Esophagus squamous epithelium (tissue), 5 donors: ENCODE measurements at regions not wholly inside any gene's neighbourhood (a gene's known extent, or its start where the extent isn't known, plus 50 kb on each side); places are given as distances from the start of the nearest gene placed in this dataset.

Experiments used
- DNase-seq: peaks from one replicate; lab custom pipeline; 2025; lab: John Stamatoyannopoulos, UW
- H3K27ac ChIP-seq, 4 donors: fragments of 200-600 bp; sonication (generic); one replicate each; pipeline ENCODE4 v1.5.1; 2016 to 2019; ENCODE audit warnings: mild to moderate bottlenecking in 1 of 4
- H3K27me3 ChIP-seq, 4 donors: fragments of 200-600 bp; sonication (generic); 1 replicate in 3 of 4; 2 replicates in 1 of 4; pipeline versions ENCODE4 v1.5.1 to v1.6.0; 2017 to 2021; ENCODE audit warnings: antibody characterized with exemption in 1 of 4
- H3K36me3 ChIP-seq, 3 donors: fragments of 200-600 bp; sonication (generic); one replicate each; pipeline ENCODE4 v1.5.1; 2016 to 2019
- H3K4me1 ChIP-seq, 3 donors: fragments of 200-600 bp; sonication (generic); one replicate each; pipeline ENCODE4 v1.5.1; 2017 to 2019
- H3K4me3 ChIP-seq, 4 donors: fragments of 200-600 bp; sonication (generic); 1 replicate in 3 of 4; 2 replicates in 1 of 4; pipeline ENCODE4 v1.5.1; 2016 to 2019; ENCODE audit warnings: mild to moderate bottlenecking in 2 of 4, moderate library complexity in 1 of 4
- H3K9me3 ChIP-seq, 3 donors: fragments of 200-600 bp; sonication (generic); one replicate each; pipeline ENCODE4 v1.5.1; 2016 to 2019
- CTCF ChIP-seq, 6 experiments: fragments of 450-650 bp in 4 of 6; fragments of 200-600 bp in 2 of 6; sonication (generic) in 2 of 6; IDR thresholded peaks; one replicate each; pipeline ENCODE4 v1.5.1; 2016 to 2019; ENCODE audit warnings: antibody characterized with exemption in 6 of 6, mild to moderate bottlenecking in 4 of 6, moderate library complexity in 4 of 6
- POLR2A ChIP-seq, 4 donors: fragments of 450-650 bp; IDR thresholded peaks; one replicate each; pipeline ENCODE4 v1.6.1; 2017; ENCODE audit warnings: antibody characterized with exemption in 4 of 4, mild to moderate bottlenecking in 4 of 4, moderate library complexity in 3 of 4
- WGBS, 2 donors: methylation state at CpG; one replicate each; pipeline ENCODE4 v1.1.5; 2018; 5-methylcytosine and 5-hydroxymethylcytosine counted together
- intact Hi-C: fragments of 100-400 bp; cut with DNase I; formaldehyde crosslinking; loops from one replicate; pipeline ENCODE4 v1.15.0; 2022
- donor health status: DM: yes; HTN: yes; CAD: no.

GRCh38 chr3:13144163-13145023 is 71.2 kb upstream of the IQSEC1 start:
- TF ChIP-seq POLR2A (IDR thresholded peaks at IDR 0.05) = no peak
- no peak for TF ChIP-seq CTCF (IDR thresholded peaks at IDR 0.05)
- no peak overlapping the region for H3K4me3 ChIP-seq
- DNase-seq = no peak
- 69 to 80% methylated on average over 9 to 17 of the region's 25 CpGs for WGBS, 2 donors
- H3K4me1 ChIP-seq = no peaks in the 10 kb centered on the region
- H3K36me3 ChIP-seq = no peaks in the 10 kb centered on the region
- H3K9me3 ChIP-seq = no peaks in the 10 kb centered on the region
- H3K27me3 ChIP-seq = peaks cover 0 to 18% (median 0%) of the 10 kb centered on the region in 4 donors
- no peak overlapping the region for H3K27ac ChIP-seq
- intact Hi-C loops = no loop called here

GRCh38 chr3:13143381-13144004 is 70.3 kb upstream of the IQSEC1 start:
- Histone ChIP-seq H3K9me3 (no peaks in the 10 kb centered on the region), H3K4me1 (no peaks in the 10 kb centered on the region), H3K36me3 (no peaks in the 10 kb centered on the region), H3K27ac (no peak overlapping the region), H3K4me3 (no peak overlapping the region), H3K27me3 (peaks cover 0 to 18% (median 0%) of the 10 kb centered on the region in 4 donors)
- DNase-seq = no peak
- no peak for TF ChIP-seq CTCF (IDR thresholded peaks at IDR 0.05)
- no peak for TF ChIP-seq POLR2A (IDR thresholded peaks at IDR 0.05)
- intact Hi-C loops = no loop called here
- 78 to 80% methylated on average over 6 to 7 of the region's 7 CpGs for WGBS, 2 donors

GRCh38 chr3:13142552-13143380 is 69.5 kb upstream of the IQSEC1 start:
- Histone ChIP-seq H3K9me3 (no peaks in the 10 kb centered on the region), H3K4me3 (no peak overlapping the region), H3K4me1 (no peaks in the 10 kb centered on the region), H3K27ac (no peak overlapping the region), H3K36me3 (no peaks in the 10 kb centered on the region), H3K27me3 (peaks cover 0 to 18% (median 0%) of the 10 kb centered on the region in 4 donors)
- no peak for TF ChIP-seq POLR2A (IDR thresholded peaks at IDR 0.05)
- no peak for TF ChIP-seq CTCF (IDR thresholded peaks at IDR 0.05)
- intact Hi-C loops = no loop called here
- 64 to 74% methylated on average over 7 to 9 of the region's 9 CpGs for WGBS, 2 donors
- no peak for DNase-seq

- Histone ChIP-seq H3K27ac (no peak overlapping the region), H3K4me1 (no peaks in the 10 kb centered on the region), H3K27me3 (peaks cover 0 to 20% (median 0%) of the 10 kb centered on the region in 4 donors), H3K36me3 (no peaks in the 10 kb centered on the region), H3K4me3 (no peak overlapping the region), H3K9me3 (no peaks in the 10 kb centered on the region)
- DNase-seq = no peak
- intact Hi-C loops = no loop called here
- 21 to 59% methylated on average over 3 to 6 of the region's 8 CpGs for WGBS, 2 donors
- TF ChIP-seq CTCF (IDR thresholded peaks at IDR 0.05) (no peak), POLR2A (IDR thresholded peaks at IDR 0.05) (no peak)
Measured at GRCh38 chr3:13141991-13142412, 68.8 kb upstream of the IQSEC1 start.
